GM21526 (cell line): ENCODE measurements at regions not wholly inside any gene's neighbourhood (a gene's known extent, or its start where the extent isn't known, plus 50 kb on each side); places are given as distances from the start of the nearest gene placed in this dataset.
"Not testable (repeated sequence)": the region's sequence is repeated elsewhere in the genome, so short reads cannot be mapped to it uniquely, and the experiment has no call there.

Experiments
- ATAC-seq: cut with Tn5 transposase; IDR thresholded peaks from one replicate; pipeline ENCODE4 v1.9.1; 2021; ENCODE audit warnings: moderate library complexity; ENCODE audit not compliant: unreplicated experiment, low FRiP score

- ATAC-seq: no peak
These were observed 349.4 kb upstream of the NCAM1 start for GRCh38 chr11:112611771-112612170.

- no peak for ATAC-seq
These were observed 348.9 kb upstream of the NCAM1 start for GRCh38 chr11:112612250-112612849.

- no peak for ATAC-seq
These were observed 347.9 kb upstream of the NCAM1 start for GRCh38 chr11:112613051-112613972.

- no peak for ATAC-seq
These were observed 346.6 kb upstream of the NCAM1 start for GRCh38 chr11:112614605-112615004.

GRCh38 chr11:112615238-112615637 is 346.0 kb upstream of the NCAM1 start:
- ATAC-seq: no peak

GRCh38 chr11:112615891-112616290 is 345.3 kb upstream of the NCAM1 start:
- no peak for ATAC-seq

- no peak for ATAC-seq
These were observed 344.7 kb upstream of the NCAM1 start for GRCh38 chr11:112616327-112617097.

GRCh38 chr11:112617098-112617425 is 344.2 kb upstream of the NCAM1 start:
- no peak for ATAC-seq

- no peak for ATAC-seq
These were observed 343.0 kb upstream of the NCAM1 start for GRCh38 chr11:112617977-112618826.

- ATAC-seq: no peak
These were observed 342.1 kb upstream of the NCAM1 start for GRCh38 chr11:112619106-112619505.

GRCh38 chr11:112620621-112621394 is 340.4 kb upstream of the NCAM1 start:
- ATAC-seq: no peak

- no peak for ATAC-seq
These were observed 338.2 kb upstream of the NCAM1 start for GRCh38 chr11:112623057-112623456.

GRCh38 chr11:112624431-112624830 is 336.8 kb upstream of the NCAM1 start:
- no peak for ATAC-seq

- not testable (repeated sequence) for ATAC-seq
These were observed 336.2 kb upstream of the NCAM1 start for GRCh38 chr11:112624971-112625370.

GRCh38 chr11:112625814-112626213 is 335.4 kb upstream of the NCAM1 start:
- ATAC-seq: no peak

- ATAC-seq: no peak
These were observed 334.5 kb upstream of the NCAM1 start for GRCh38 chr11:112626731-112627130.

GRCh38 chr11:112627588-112628045 is 333.6 kb upstream of the NCAM1 start:
- ATAC-seq: no peak

GRCh38 chr11:112628676-112629075 is 332.5 kb upstream of the NCAM1 start:
- ATAC-seq: no peak

GRCh38 chr11:112630496-112630895 is 330.7 kb upstream of the NCAM1 start:
- ATAC-seq: no peak

- no peak for ATAC-seq
These were observed 329.9 kb upstream of the NCAM1 start for GRCh38 chr11:112631333-112631732.
